WTC11 (cell line): ENCODE measurements at regions not wholly inside any gene's neighbourhood (a gene's known extent, or its start where the extent isn't known, plus 50 kb on each side); places are given as distances from the start of the nearest gene placed in this dataset.

Source experiments
- ATAC-seq: fragments of 200-7000 bp; cut with Tn5 transposase; 2 replicates; pipeline ENCODE4 v1.10.0; 2021; ENCODE audit warnings: mild to moderate bottlenecking, moderate library complexity
- CTCF ChIA-PET: fragments of 300-600 bp; sonication (Branson Sonifier 250); formaldehyde crosslinking; loops from one replicate; lab custom pipeline; 2021; ENCODE audit warnings: antibody characterized with exemption; lab: Charles Lee
- POLR2A ChIA-PET: fragments of 350-600 bp; sonication (Branson Sonifier 250); formaldehyde crosslinking; loops from one replicate; lab custom pipeline; 2021; ENCODE audit warnings: antibody characterized with exemption; lab: Charles Lee
- DNase-seq: peaks from one replicate; pipeline ENCODE4 v3.0.0; 2021; ENCODE audit warnings: low spot score
- H3K27ac Mint-ChIP-seq: 2 replicates; pipeline ENCODE4 v1.8.0; 2021; ENCODE audit warnings: mixed read lengths
- H3K27me3 Mint-ChIP-seq: 2 replicates; pipeline ENCODE4 v1.8.0; 2021; ENCODE audit warnings: low read depth, mild to moderate bottlenecking, moderate library complexity, mixed read lengths
- H3K36me3 Mint-ChIP-seq: 2 replicates; pipeline ENCODE4 v1.8.0; 2021; ENCODE audit warnings: mixed read lengths
- H3K4me1 Mint-ChIP-seq: 2 replicates; pipeline ENCODE4 v1.8.0; 2022; ENCODE audit warnings: mixed read lengths
- H3K4me3 Mint-ChIP-seq: 2 replicates; pipeline ENCODE4 v1.8.0; 2021; ENCODE audit warnings: mild to moderate bottlenecking, moderate library complexity, mixed read lengths
- H3K9me3 Mint-ChIP-seq: 2 replicates; pipeline ENCODE4 v1.8.0; 2021; ENCODE audit warnings: mixed read lengths
- ATF1 ChIP-seq: sonication (generic); formaldehyde crosslinking; IDR thresholded peaks from 2 replicates; pipeline ENCODE4 v1.8.1; 2023; ENCODE audit warnings: mild to moderate bottlenecking, moderate library complexity, missing genetic modification reagents
- CBFB ChIP-seq: sonication (generic); formaldehyde crosslinking; IDR thresholded peaks from 2 replicates; pipeline ENCODE4 v1.8.1; 2022; ENCODE audit warnings: mild to moderate bottlenecking, low read depth, missing genetic modification reagents
- CREB1 ChIP-seq: sonication (generic); formaldehyde crosslinking; IDR thresholded peaks from 2 replicates; pipeline ENCODE4 v1.8.0; 2023; ENCODE audit warnings: mild to moderate bottlenecking, missing genetic modification reagents
- CREM ChIP-seq: sonication (generic); formaldehyde crosslinking; IDR thresholded peaks from 2 replicates; pipeline ENCODE4 v1.8.1; 2022; ENCODE audit warnings: mild to moderate bottlenecking, missing genetic modification reagents, moderate library complexity
- ELF4 ChIP-seq: sonication (generic); formaldehyde crosslinking; IDR thresholded peaks from 2 replicates; pipeline ENCODE4 v1.8.1; 2022; ENCODE audit warnings: low read depth, mild to moderate bottlenecking, moderate library complexity, missing genetic modification reagents
- EMX1 ChIP-seq: fragments of 250-450 bp; sonication (Bioruptor Pico); IDR thresholded peaks from 2 replicates; pipeline ENCODE4 v1.8.0; 2021; ENCODE audit warnings: mild to moderate bottlenecking
- FOXK1 ChIP-seq: sonication (generic); formaldehyde crosslinking; IDR thresholded peaks from 2 replicates; pipeline ENCODE4 v1.8.0; 2022; ENCODE audit warnings: mild to moderate bottlenecking, moderate library complexity, missing genetic modification reagents
- FOXP1 ChIP-seq: sonication (generic); formaldehyde crosslinking; IDR thresholded peaks from 2 replicates; pipeline ENCODE4 v1.8.0; 2022; ENCODE audit warnings: missing genetic modification reagents, mild to moderate bottlenecking, moderate library complexity, borderline replicate concordance
- IRF1 ChIP-seq: sonication (generic); formaldehyde crosslinking; IDR thresholded peaks from 2 replicates; pipeline ENCODE4 v1.8.0; 2023; ENCODE audit warnings: missing genetic modification reagents
- IRF2 ChIP-seq: sonication (generic); formaldehyde crosslinking; IDR thresholded peaks from 2 replicates; pipeline ENCODE4 v1.8.0; 2022; ENCODE audit warnings: low read depth, missing genetic modification reagents, borderline replicate concordance
- MAX ChIP-seq: sonication (generic); formaldehyde crosslinking; IDR thresholded peaks from 2 replicates; pipeline ENCODE4 v1.8.0; 2022; ENCODE audit warnings: mild to moderate bottlenecking, missing genetic modification reagents
- MYBL2 ChIP-seq: sonication (generic); formaldehyde crosslinking; IDR thresholded peaks from 2 replicates; pipeline ENCODE4 v1.8.1; 2023; ENCODE audit warnings: mild to moderate bottlenecking, moderate library complexity, missing genetic modification reagents
- NFATC4 ChIP-seq: fragments of 250-450 bp; sonication (Bioruptor Pico); IDR thresholded peaks from 2 replicates; pipeline ENCODE4 v1.9.0; 2021; ENCODE audit warnings: mild to moderate bottlenecking
- NFYB ChIP-seq: sonication (generic); formaldehyde crosslinking; conservative IDR thresholded peaks from 2 replicates; pipeline ENCODE4 v1.8.0; 2022; ENCODE audit warnings: low read depth, missing genetic modification reagents
- NR3C1 ChIP-seq: sonication (generic); formaldehyde crosslinking; conservative IDR thresholded peaks from 2 replicates; pipeline ENCODE4 v1.8.1; 2023; ENCODE audit warnings: low read depth, mild to moderate bottlenecking, missing genetic modification reagents
- OVOL2 ChIP-seq: fragments of 250-450 bp; sonication (Bioruptor Pico); IDR thresholded peaks from 2 replicates; pipeline ENCODE4 v1.9.0; 2021; ENCODE audit warnings: mild to moderate bottlenecking, borderline replicate concordance
- SMAD3 ChIP-seq: sonication (generic); formaldehyde crosslinking; IDR thresholded peaks from 2 replicates; pipeline ENCODE4 v1.8.0; 2022; ENCODE audit warnings: missing genetic modification reagents, mild to moderate bottlenecking, borderline replicate concordance
- SP1 ChIP-seq: sonication (generic); formaldehyde crosslinking; conservative IDR thresholded peaks from 2 replicates; pipeline ENCODE4 v1.8.1; 2022; ENCODE audit warnings: missing genetic modification reagents
- TCF7 ChIP-seq: sonication (generic); formaldehyde crosslinking; IDR thresholded peaks from 2 replicates; pipeline ENCODE4 v1.8.0; 2022; ENCODE audit warnings: mild to moderate bottlenecking, low read depth, missing genetic modification reagents, moderate library complexity
- USF2 ChIP-seq: sonication (generic); formaldehyde crosslinking; IDR thresholded peaks from 2 replicates; pipeline ENCODE4 v1.8.1; 2023; ENCODE audit warnings: mild to moderate bottlenecking, missing genetic modification reagents, moderate library complexity
- ZNF121 ChIP-seq: sonication (generic); formaldehyde crosslinking; IDR thresholded peaks from 2 replicates; pipeline ENCODE4 v1.8.0; 2023; ENCODE audit warnings: missing genetic modification reagents
- ZNF219 ChIP-seq: sonication (generic); formaldehyde crosslinking; IDR thresholded peaks from 2 replicates; pipeline ENCODE4 v1.8.0; 2023; ENCODE audit warnings: missing genetic modification reagents, mild to moderate bottlenecking, borderline replicate concordance
- ZNF423 ChIP-seq: fragments of 250-450 bp; sonication (Bioruptor Pico); IDR thresholded peaks from 2 replicates; pipeline ENCODE4 v2.1.2; 2022; ENCODE audit warnings: mild to moderate bottlenecking, moderate library complexity
- ZNF512 ChIP-seq: sonication (generic); formaldehyde crosslinking; IDR thresholded peaks from 2 replicates; pipeline ENCODE4 v1.8.1; 2022; ENCODE audit warnings: missing genetic modification reagents, borderline replicate concordance
- TF ChIP-seq, protein P1 (sequence below): sonication (generic); formaldehyde crosslinking; conservative IDR thresholded peaks from 2 replicates; pipeline ENCODE4 v1.8.1; 2022; ENCODE audit warnings: mild to moderate bottlenecking, missing genetic modification reagents

- Mint-ChIP-seq H3K36me3 (no peaks in the 10 kb centered on the region), H3K27me3 (no peaks in the 10 kb centered on the region), H3K27ac (no peak overlapping the region), H3K9me3 (peaks cover 8% of the 10 kb centered on the region), H3K4me1 (no peaks in the 10 kb centered on the region), H3K4me3 (no peak overlapping the region)
- ATAC-seq (no peak), DNase-seq (no peak)
- CTCF ChIA-PET: no interaction called here
- POLR2A ChIA-PET: no interaction called here
- no peak for TF ChIP-seq OVOL2
- no peak for TF ChIP-seq CBFB (CRISPR knock-in tag)
- TF ChIP-seq NFATC4 (CRISPR knock-in tag): no peak
- TF ChIP-seq ZNF512 (CRISPR knock-in tag): no peak
- no peak for TF ChIP-seq ZNF219
Observed at GRCh38 chr4:85391589-85392410, 83.2 kb upstream of the ARHGAP24 start.

GRCh38 chr4:85393201-85393600, 81.7 kb upstream of the ARHGAP24 start:
- no peaks in the 10 kb centered on the region for H3K27me3 Mint-ChIP-seq

GRCh38 chr4:85398276-85398675, 76.7 kb upstream of the ARHGAP24 start:
- no peak for TF ChIP-seq IRF1 (CRISPR knock-in tag)
- no peak for TF ChIP-seq NFYB (CRISPR knock-in tag)
- no peak for TF ChIP-seq NR3C1 (CRISPR knock-in tag)
- TF ChIP-seq USF2 (CRISPR knock-in tag): no peak
- no peak for TF ChIP-seq FOXP1 (CRISPR knock-in tag)
- TF ChIP-seq EMX1 (CRISPR knock-in tag): no peak
- no peak for TF ChIP-seq IRF2 (CRISPR knock-in tag)
- H3K27ac Mint-ChIP-seq: no peak overlapping the region
- ATAC-seq (no peak), DNase-seq (no peak)
- H3K4me3 Mint-ChIP-seq: no peak overlapping the region
- no peaks in the 10 kb centered on the region for H3K27me3 Mint-ChIP-seq
- POLR2A ChIA-PET: no interaction called here
- H3K36me3 Mint-ChIP-seq: no peaks in the 10 kb centered on the region
- CTCF ChIA-PET: no interaction called here
- no peaks in the 10 kb centered on the region for H3K4me1 Mint-ChIP-seq
- H3K9me3 Mint-ChIP-seq: 0 out of 2 replicates have a peak, but pooled peaks cover 5% of the 10 kb centered on the region

More at GRCh38 chr4:85393201-85393600, 81.7 kb upstream of the ARHGAP24 start:
- ATAC-seq (no peak), DNase-seq (no peak)
- TF ChIP-seq MYBL2 (CRISPR knock-in tag) (no peak), ZNF423 (CRISPR knock-in tag) (no peak), SP1 (CRISPR knock-in tag) (no peak), ATF1 (no peak), ELF4 (CRISPR knock-in tag) (no peak), ZNF121 (CRISPR knock-in tag) (no peak), CREB1 (no peak), CREM (no peak), FOXK1 (CRISPR knock-in tag) (no peak), NR3C1 (CRISPR knock-in tag) (no peak), EMX1 (CRISPR knock-in tag) (no peak), SMAD3 (CRISPR knock-in tag) (no peak), TCF7 (no peak), NFYB (CRISPR knock-in tag) (no peak), MAX (CRISPR knock-in tag) (no peak)
- TF ChIP-seq, protein P1, sequence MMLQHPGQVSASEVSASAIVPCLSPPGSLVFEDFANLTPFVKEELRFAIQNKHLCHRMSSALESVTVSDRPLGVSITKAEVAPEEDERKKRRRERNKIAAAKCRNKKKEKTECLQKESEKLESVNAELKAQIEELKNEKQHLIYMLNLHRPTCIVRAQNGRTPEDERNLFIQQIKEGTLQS (CRISPR knock-in tag): no peak
- Mint-ChIP-seq H3K4me3 (no peak overlapping the region), H3K36me3 (no peaks in the 10 kb centered on the region), H3K4me1 (no peaks in the 10 kb centered on the region), H3K27ac (no peak overlapping the region), H3K9me3 (0 out of 2 replicates have a peak, but pooled peaks cover 5% of the 10 kb centered on the region)
- CTCF ChIA-PET: no interaction called here
- POLR2A ChIA-PET: no interaction called here
